ENCODE measurements at regions not wholly inside any gene's neighbourhood (a gene's known extent, or its start where the extent isn't known, plus 50 kb on each side); places are given as distances from the start of the nearest gene placed in this dataset.

- Histone ChIP-seq H4K20me1 (ENCODE audit: insufficient read depth) (no peaks in the 10 kb centered on the region), H3K9me3 (no peaks in the 10 kb centered on the region), H3K27ac (ENCODE audit: low read depth in 2 of 2, low read length in 1 of 2) (0 out of 4 replicates have a peak overlapping the region, but pooled peaks of 1 of the 2 experiments have one; percentile 4), H3K36me3 (replicated peaks in 1 of 2; ENCODE audit: control insufficient read depth in 1 of 2, insufficient read depth in 2 of 2, low read length in 1 of 2) (no peaks in the 10 kb centered on the region), H3K27me3 (ENCODE audit: insufficient read depth) (no peaks in the 10 kb centered on the region; the same call in 1 of the 2 replicates), H3K4me3 (ENCODE audit: low read depth in 2 of 2, low read length in 1 of 2) (no peak overlapping the region), H2AFZ (ENCODE audit: low read depth) (no peak overlapping the region), H3K4me1 (ENCODE audit: control insufficient read depth in 1 of 2, insufficient read depth in 2 of 2, low read depth in 1 of 2, low read length in 1 of 2) (peaks cover 0 to 3% of the 10 kb centered on the region in 2 experiments; a peak in 2 of 4 replicates), H3K79me2 (ENCODE audit: insufficient read depth) (no peaks in the 10 kb centered on the region), H3K9ac (no peak overlapping the region), H3F3A (replicated peaks; ENCODE audit: insufficient read depth) (peaks cover 4% of the 10 kb centered on the region), H3K4me2 (no peak overlapping the region), H3K9me2 (no peaks in the 10 kb centered on the region)
- ChIA-PET CTCF (interaction anchor here (0.6 to 2.1 kb wide), 5 partner anchors 10 to 123 kb away, joined by 3 to 7 read pairs (median 4); no protein-coding TSS in a partner anchor), POLR2A (no interaction called here)
- WGBS (ENCODE audit: low lambda C conversion rate): 23% methylated on average over 5 of the region's 5 CpGs
- no peak for DNase-seq
- no peak for TF ChIP-seq USF2 (IDR thresholded peaks at IDR 0.05; ENCODE audit: borderline replicate concordance, low read depth, low read length)
- TF ChIP-seq MAX (IDR thresholded peaks at IDR 0.05; ENCODE audit: low read depth): no peak
These were observed 86.3 kb upstream of the STEAP1B start for GRCh38 chr7:22586101-22586785.

- H3K9ac ChIP-seq: no peak overlapping the region
- no peaks in the 10 kb centered on the region for H3K9me2 ChIP-seq
- 22% methylated on average over 1 of the region's 1 CpG for WGBS (ENCODE audit: low lambda C conversion rate)
- peak overlapping the region in 1 of 2 experiments; percentile 51; a peak in 1 of 4 replicates for H3K27ac ChIP-seq (ENCODE audit: low read depth in 2 of 2, low read length in 1 of 2)
- H3F3A ChIP-seq (replicated peaks; ENCODE audit: insufficient read depth): peaks cover 4% of the 10 kb centered on the region
- ChIA-PET POLR2A (no interaction called here), CTCF (interaction anchor here (0.9 kb wide), 1 partner anchor 501 kb away, joined by 3 read pairs; no protein-coding TSS in a partner anchor)
- no peak overlapping the region for H3K4me2 ChIP-seq
- no peaks in the 10 kb centered on the region for H3K9me3 ChIP-seq
- H3K36me3 ChIP-seq (replicated peaks in 1 of 2; ENCODE audit: control insufficient read depth in 1 of 2, insufficient read depth in 2 of 2, low read length in 1 of 2): no peaks in the 10 kb centered on the region
- no peak overlapping the region for H2AFZ ChIP-seq (ENCODE audit: low read depth)
- no peaks in the 10 kb centered on the region; a peak in 2 of 4 replicates for H3K4me1 ChIP-seq (ENCODE audit: control insufficient read depth in 1 of 2, insufficient read depth in 2 of 2, low read depth in 1 of 2, low read length in 1 of 2)
- TF ChIP-seq NFIC (IDR thresholded peaks at IDR 0.05; ENCODE audit: borderline replicate concordance): no peak
- TF ChIP-seq USF1 (IDR thresholded peaks at IDR 0.05; ENCODE audit: borderline replicate concordance, low read depth): no peak
- H3K27me3 ChIP-seq (ENCODE audit: insufficient read depth): no peaks in the 10 kb centered on the region
- no peaks in the 10 kb centered on the region for H3K79me2 ChIP-seq (ENCODE audit: insufficient read depth)
- no peak overlapping the region for H3K4me3 ChIP-seq (ENCODE audit: low read depth in 2 of 2, low read length in 1 of 2)
- H4K20me1 ChIP-seq (ENCODE audit: insufficient read depth): no peaks in the 10 kb centered on the region
- no peak for DNase-seq
These were observed 84.2 kb upstream of the STEAP1B start for GRCh38 chr7:22584179-22584578.

GRCh38 chr7:22582863-22583622, 83.1 kb upstream of the STEAP1B start:
- Histone ChIP-seq H4K20me1 (ENCODE audit: insufficient read depth) (no peaks in the 10 kb centered on the region), H3K79me2 (ENCODE audit: insufficient read depth) (no peaks in the 10 kb centered on the region), H3K9me3 (no peaks in the 10 kb centered on the region), H2AFZ (ENCODE audit: low read depth) (no peak overlapping the region), H3K4me2 (no peak overlapping the region), H3K4me3 (ENCODE audit: low read depth in 2 of 2, low read length in 1 of 2) (no peak overlapping the region), H3F3A (replicated peaks; ENCODE audit: insufficient read depth) (peaks cover 4% of the 10 kb centered on the region), H3K9ac (no peak overlapping the region), H3K36me3 (replicated peaks in 1 of 2; ENCODE audit: control insufficient read depth in 1 of 2, insufficient read depth in 2 of 2, low read length in 1 of 2) (no peaks in the 10 kb centered on the region), H3K4me1 (ENCODE audit: control insufficient read depth in 1 of 2, insufficient read depth in 2 of 2, low read depth in 1 of 2, low read length in 1 of 2) (peaks cover 0 to under 1% of the 10 kb centered on the region in 2 experiments; a peak in 3 of 4 replicates), H3K27me3 (ENCODE audit: insufficient read depth) (no peaks in the 10 kb centered on the region), H3K27ac (ENCODE audit: low read depth in 2 of 2, low read length in 1 of 2) (peak overlapping the region in 1 of 2 experiments; percentile 69; a peak in 1 of 4 replicates), H3K9me2 (no peaks in the 10 kb centered on the region)
- WGBS (ENCODE audit: low lambda C conversion rate): 15% methylated on average over 6 of the region's 7 CpGs
- CTCF ChIA-PET: interaction anchor here (0.9 kb wide), 2 partner anchors 23 to 503 kb away, joined by 3 read pairs; no protein-coding TSS in a partner anchor
- POLR2A ChIA-PET: interaction anchor here (0.5 kb wide), 1 partner anchor 534 kb away, joined by 3 read pairs; no protein-coding TSS in a partner anchor
- DNase-seq: no peak
- TF ChIP-seq TCF12 (IDR thresholded peaks at IDR 0.05): peak; percentile 71
- no peak for TF ChIP-seq RAD21 (IDR thresholded peaks at IDR 0.05; ENCODE audit: low read length)
- TF ChIP-seq IRF3 (IDR thresholded peaks at IDR 0.05; ENCODE audit: low read depth, low read length): no peak
- TF ChIP-seq NFIC (IDR thresholded peaks at IDR 0.05; ENCODE audit: borderline replicate concordance): peak; percentile 73
- TF ChIP-seq GATA2 (CRISPR knock-in tag; IDR thresholded peaks at IDR 0.05): no peak
- peak in 1 of 2 experiments; percentile 31; a peak in 1 of 4 replicates for TF ChIP-seq EP300 (IDR thresholded peaks at IDR 0.05; ENCODE audit: borderline replicate concordance in 1 of 2, low read depth in 1 of 2, low read length in 1 of 2)
- 0 out of 2 replicates have a peak, but pooled peaks have one; percentile 12 for TF ChIP-seq MAX (IDR thresholded peaks at IDR 0.05; ENCODE audit: low read depth)

Data from SK-N-SH (cell line).